DOHH2 (cell line): ENCODE measurements at regions not wholly inside any gene's neighbourhood (a gene's known extent, or its start where the extent isn't known, plus 50 kb on each side); places are given as distances from the start of the nearest gene placed in this dataset.

ENCODE experiments used
- CTCF ChIP-seq: fragments of 200-600 bp; sonication (generic); IDR thresholded peaks from one replicate; pipeline ENCODE4 v1.5.1; 2014; ENCODE audit warnings: antibody characterized with exemption, mild to moderate bottlenecking, low read depth, low read length; ENCODE audit not compliant: poor library complexity, severe bottlenecking
- EZH2phosphoT487 ChIP-seq: fragments of 200-600 bp; sonication (generic); IDR thresholded peaks from 2 replicates; pipeline ENCODE4 v1.6.1; 2017; ENCODE audit warnings: borderline replicate concordance, mild to moderate bottlenecking, antibody characterized with exemption, low read length, moderate library complexity, mixed read lengths

- TF ChIP-seq EZH2phosphoT487: no peak
- TF ChIP-seq CTCF: no peak
Observed at GRCh38 chr10:110404413-110404812, 93.3 kb upstream of the DUSP5 start.
